ENCODE measurements at regions not wholly inside any gene's neighbourhood (a gene's known extent, or its start where the extent isn't known, plus 50 kb on each side); places are given as distances from the start of the nearest gene placed in this dataset.
"Not testable (repeated sequence)": the region's sequence is repeated elsewhere in the genome, so short reads cannot be mapped to it uniquely, and the experiment has no call there.

- TF ChIP-seq CTCF (IDR thresholded peaks at IDR 0.05; ENCODE audit: insufficient read depth, low read depth, low read length) = no peak
These were observed 371.7 kb upstream of the DEPDC1 start for GRCh38 chr1:68868606-68869005.

GRCh38 chr1:68873144-68873543 is 376.3 kb upstream of the DEPDC1 start:
- no peak for TF ChIP-seq CTCF (IDR thresholded peaks at IDR 0.05; ENCODE audit: insufficient read depth, low read depth, low read length)
- no peak for DNase-seq (ENCODE audit: low read depth)
- H3K4me3 ChIP-seq (ENCODE audit: low read depth, low read length) = no peak overlapping the region

More at GRCh38 chr1:68868606-68869005, 371.7 kb upstream of the DEPDC1 start:
- H3K4me3 ChIP-seq (ENCODE audit: low read depth, low read length) = no peak overlapping the region
- no peak for DNase-seq (ENCODE audit: low read depth)

GRCh38 chr1:68881330-68882194 is 384.7 kb upstream of the DEPDC1 start:
- DNase-seq (ENCODE audit: low read depth); H3K4me3 ChIP-seq (ENCODE audit: low read depth, low read length): not testable (repeated sequence)

GRCh38 chr1:68889471-68889870 is 392.6 kb upstream of the DEPDC1 start:
- no peak overlapping the region for H3K4me3 ChIP-seq (ENCODE audit: low read depth, low read length)
- TF ChIP-seq CTCF (IDR thresholded peaks at IDR 0.05; ENCODE audit: insufficient read depth, low read depth, low read length) = no peak
- no peak for DNase-seq (ENCODE audit: low read depth)

- TF ChIP-seq CTCF (IDR thresholded peaks at IDR 0.05; ENCODE audit: insufficient read depth, low read depth, low read length) = no peak
- H3K4me3 ChIP-seq (ENCODE audit: low read depth, low read length) = no peak overlapping the region
- DNase-seq (ENCODE audit: low read depth) = no peak
These were observed 393.9 kb upstream of the DEPDC1 start for GRCh38 chr1:68890736-68891135.

GRCh38 chr1:68904477-68904876 is 407.6 kb upstream of the DEPDC1 start:
- no peak overlapping the region for H3K4me3 ChIP-seq (ENCODE audit: low read depth, low read length)
- no peak for DNase-seq (ENCODE audit: low read depth)
- no peak for TF ChIP-seq CTCF (IDR thresholded peaks at IDR 0.05; ENCODE audit: insufficient read depth, low read depth, low read length)

- no peak for TF ChIP-seq CTCF (IDR thresholded peaks at IDR 0.05; ENCODE audit: insufficient read depth, low read depth, low read length)
- DNase-seq (ENCODE audit: low read depth) = no peak
- H3K4me3 ChIP-seq (ENCODE audit: low read depth, low read length) = no peak overlapping the region
These were observed 409.5 kb upstream of the DEPDC1 start for GRCh38 chr1:68906431-68906830.
